ENCODE measurements at regions not wholly inside any gene's neighbourhood (a gene's known extent, or its start where the extent isn't known, plus 50 kb on each side); places are given as distances from the start of the nearest gene placed in this dataset.
A peak's percentile ranks its signal among the peaks of the same experiment; 100 is the strongest.

- Histone ChIP-seq H3K27ac (ENCODE audit: low read depth, low read length, poor library complexity, severe bottlenecking) (no peak overlapping the region), H4K20me1 (ENCODE audit: insufficient read depth, low read length) (no peaks in the 10 kb centered on the region), H3K4me2 (ENCODE audit: low read length) (no peak overlapping the region), H3K9ac (ENCODE audit: low read length) (no peak overlapping the region), H2AFZ (ENCODE audit: low read length) (no peak overlapping the region), H3K36me3 (ENCODE audit: insufficient read depth, low read length) (no peaks in the 10 kb centered on the region), H3K9me2 (ENCODE audit: low read depth, low read length) (no peaks in the 10 kb centered on the region), H3K9me3 (ENCODE audit: low read length) (peaks cover 8% of the 10 kb centered on the region), H3K27me3 (ENCODE audit: insufficient read depth, low read length) (no peaks in the 10 kb centered on the region), H3F3A (ENCODE audit: insufficient read depth, low read length) (no peaks in the 10 kb centered on the region), H3K4me1 (ENCODE audit: insufficient read depth, low read length, severe bottlenecking) (no peaks in the 10 kb centered on the region), H3K4me3 (ENCODE audit: low read depth, low read length, poor library complexity, severe bottlenecking) (no peak overlapping the region), H3K79me2 (ENCODE audit: insufficient read depth, low read length) (no peaks in the 10 kb centered on the region)
- no peak for TF ChIP-seq EZH2 (IDR thresholded peaks at IDR 0.05; ENCODE audit: borderline replicate concordance, low read length)
- no peak for TF ChIP-seq CTCF (IDR thresholded peaks at IDR 0.05; ENCODE audit: low read length)
These were observed 249.7 kb downstream of the ETAA1 start for GRCh38 chr2:67646714-67647333.

GRCh38 chr2:67649331-67650261, 252.5 kb downstream of the ETAA1 start:
- Histone ChIP-seq H4K20me1 (ENCODE audit: insufficient read depth, low read length) (no peaks in the 10 kb centered on the region), H3K9me3 (ENCODE audit: low read length) (peaks cover 8% of the 10 kb centered on the region), H3K4me3 (ENCODE audit: low read depth, low read length, poor library complexity, severe bottlenecking) (no peak overlapping the region), H3K27ac (ENCODE audit: low read depth, low read length, poor library complexity, severe bottlenecking) (no peak overlapping the region), H3K9me2 (ENCODE audit: low read depth, low read length) (no peaks in the 10 kb centered on the region), H3F3A (ENCODE audit: insufficient read depth, low read length) (no peaks in the 10 kb centered on the region), H2AFZ (ENCODE audit: low read length) (no peak overlapping the region), H3K4me2 (ENCODE audit: low read length) (no peak overlapping the region), H3K9ac (ENCODE audit: low read length) (no peak overlapping the region), H3K27me3 (ENCODE audit: insufficient read depth, low read length) (no peaks in the 10 kb centered on the region), H3K79me2 (ENCODE audit: insufficient read depth, low read length) (no peaks in the 10 kb centered on the region), H3K4me1 (ENCODE audit: insufficient read depth, low read length, severe bottlenecking) (no peaks in the 10 kb centered on the region), H3K36me3 (ENCODE audit: insufficient read depth, low read length) (no peaks in the 10 kb centered on the region)
- TF ChIP-seq CTCF (IDR thresholded peaks at IDR 0.05; ENCODE audit: low read length) (no peak), EZH2 (IDR thresholded peaks at IDR 0.05; ENCODE audit: borderline replicate concordance, low read length) (no peak)

- H3K27ac ChIP-seq (ENCODE audit: low read depth, low read length, poor library complexity, severe bottlenecking): no peak overlapping the region
- H3K4me3 ChIP-seq (ENCODE audit: low read depth, low read length, poor library complexity, severe bottlenecking): no peak overlapping the region
- no peak overlapping the region for H2AFZ ChIP-seq (ENCODE audit: low read length)
- no peaks in the 10 kb centered on the region for H3K79me2 ChIP-seq (ENCODE audit: insufficient read depth, low read length)
- no peak overlapping the region for H3K4me2 ChIP-seq (ENCODE audit: low read length)
- H3K9me3 ChIP-seq (ENCODE audit: low read length): peaks cover 8% of the 10 kb centered on the region
- H3K9me2 ChIP-seq (ENCODE audit: low read depth, low read length): no peaks in the 10 kb centered on the region
- H3F3A ChIP-seq (ENCODE audit: insufficient read depth, low read length): no peaks in the 10 kb centered on the region
- no peaks in the 10 kb centered on the region for H4K20me1 ChIP-seq (ENCODE audit: insufficient read depth, low read length)
- peak; percentile 26; the same call in 1 of the 2 replicates for TF ChIP-seq CTCF (IDR thresholded peaks at IDR 0.05; ENCODE audit: low read length)
- no peak for TF ChIP-seq EZH2 (IDR thresholded peaks at IDR 0.05; ENCODE audit: borderline replicate concordance, low read length)
- no peaks in the 10 kb centered on the region for H3K4me1 ChIP-seq (ENCODE audit: insufficient read depth, low read length, severe bottlenecking)
- no peak overlapping the region for H3K9ac ChIP-seq (ENCODE audit: low read length)
- no peaks in the 10 kb centered on the region for H3K36me3 ChIP-seq (ENCODE audit: insufficient read depth, low read length)
- H3K27me3 ChIP-seq (ENCODE audit: insufficient read depth, low read length): no peaks in the 10 kb centered on the region
These were observed 253.4 kb downstream of the ETAA1 start for GRCh38 chr2:67650291-67651133.

Data from OCI-LY1 (cell line).